GM21619 (cell line): ENCODE measurements at regions not wholly inside any gene's neighbourhood (a gene's known extent, or its start where the extent isn't known, plus 50 kb on each side); places are given as distances from the start of the nearest gene placed in this dataset.
"Not testable (repeated sequence)": the region's sequence is repeated elsewhere in the genome, so short reads cannot be mapped to it uniquely, and the experiment has no call there.

Experiments
- ATAC-seq: cut with Tn5 transposase; IDR thresholded peaks from one replicate; pipeline ENCODE4 v1.9.1; 2021; ENCODE audit not compliant: unreplicated experiment

DNA sequence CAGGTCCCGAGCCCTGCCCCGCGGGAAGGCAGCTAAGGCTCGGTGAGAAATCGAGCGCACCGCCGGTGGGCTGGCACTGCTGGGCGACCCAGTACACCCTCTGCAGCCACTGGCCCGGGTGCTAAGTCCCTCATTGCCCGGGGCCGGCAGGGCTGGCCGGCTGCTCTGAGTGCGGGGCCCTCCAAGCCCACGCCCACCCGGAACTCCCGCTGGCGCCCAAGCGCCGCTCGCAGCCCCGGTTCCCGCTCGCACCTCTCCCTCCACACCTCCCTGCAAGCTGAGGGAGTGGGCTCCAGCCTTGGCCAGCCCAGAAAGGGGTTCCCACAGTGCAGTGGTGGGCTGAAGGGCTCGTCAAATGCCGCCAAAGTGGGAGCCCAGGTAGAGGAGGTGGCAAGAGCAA lies 63.2 kb upstream of the IER3 start:
- not testable (repeated sequence) for ATAC-seq

DNA sequence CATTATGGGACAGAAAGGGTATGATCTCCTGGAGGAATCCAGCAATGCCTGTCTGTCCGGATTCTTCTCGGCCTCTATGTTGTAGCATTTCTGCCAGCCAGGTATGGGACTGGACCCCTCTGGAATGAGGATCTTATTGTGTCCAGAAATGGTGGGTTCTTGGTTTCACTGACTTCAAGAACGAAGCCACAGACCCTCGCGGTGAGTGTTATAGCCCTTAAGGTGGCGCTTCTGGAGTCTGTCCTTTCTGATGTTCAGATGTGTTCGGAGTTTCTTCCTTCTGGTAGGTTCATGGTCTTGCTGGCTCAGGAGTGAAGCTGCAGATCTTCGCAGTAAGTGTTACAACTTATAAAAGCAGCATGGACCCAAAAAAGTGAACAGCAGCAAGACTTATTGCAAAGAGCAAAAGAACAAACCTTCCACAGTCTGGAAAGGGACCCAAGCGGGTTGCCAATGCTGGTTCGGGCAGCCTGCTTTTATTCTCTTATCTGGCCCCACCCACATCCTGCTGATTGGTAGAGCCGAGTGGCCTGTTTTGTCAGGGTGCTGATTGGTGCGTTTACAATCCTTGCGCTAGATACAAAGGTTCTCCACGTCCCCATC lies 62.3 kb upstream of the IER3 start:
- no peak for ATAC-seq

DNA sequence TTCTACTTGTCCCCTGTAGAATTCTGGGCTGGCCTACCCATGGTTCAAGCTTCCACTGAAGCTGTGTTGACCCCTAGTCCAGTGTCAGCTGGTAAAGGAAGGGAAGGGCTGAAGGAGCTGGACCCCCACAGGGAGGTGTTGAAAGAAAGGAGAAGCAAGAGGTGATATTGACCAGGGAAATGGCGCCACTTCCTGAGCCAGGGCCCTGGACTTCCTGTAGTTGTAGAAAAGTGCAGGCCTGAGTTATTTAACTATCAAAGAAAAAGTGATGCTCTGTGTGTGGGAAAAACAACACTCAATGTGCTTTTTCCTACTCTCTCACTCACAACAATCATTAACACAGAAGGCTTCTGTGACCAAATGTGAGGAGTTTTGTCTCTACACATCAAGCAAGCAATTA lies 60.0 kb upstream of the IER3 start:
- no peak for ATAC-seq

DNA sequence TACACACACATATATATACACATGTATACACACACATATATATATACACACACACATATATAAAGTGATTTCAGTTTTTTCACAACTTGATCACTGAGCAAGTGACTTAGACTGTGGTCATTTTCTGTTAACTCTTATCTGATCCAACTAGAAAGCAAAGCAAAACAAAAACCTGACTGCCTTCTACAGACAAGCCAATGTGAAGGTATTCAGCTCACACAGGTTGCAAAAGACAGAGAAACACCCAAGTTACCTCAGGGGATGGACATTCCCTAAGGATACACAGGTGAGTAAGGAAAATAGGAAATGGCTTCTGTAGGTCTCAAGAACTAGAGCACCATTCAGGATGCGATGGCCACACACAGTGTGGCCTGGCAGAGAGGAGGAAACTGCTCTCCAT lies 58.4 kb upstream of the IER3 start:
- ATAC-seq = no peak

DNA sequence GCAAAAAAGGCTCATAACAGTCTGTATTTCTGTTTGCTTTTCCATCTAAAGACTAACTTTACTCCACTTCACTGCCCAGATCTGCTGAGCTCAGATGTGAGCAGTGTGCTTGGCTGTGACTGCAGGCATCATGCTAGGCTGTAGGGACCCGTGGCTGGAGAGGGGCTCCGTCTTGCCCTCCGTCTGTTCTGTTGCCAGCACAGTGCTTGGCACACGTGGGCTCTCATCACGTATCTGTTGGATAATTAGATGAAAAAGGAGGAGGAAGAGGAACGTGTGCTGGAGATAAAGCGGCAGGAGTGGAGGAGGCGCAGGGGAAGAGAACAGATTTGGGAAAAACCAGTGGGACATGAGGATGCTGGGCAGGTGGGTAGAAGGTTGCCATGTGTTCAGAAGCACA lies 57.6 kb upstream of the IER3 start:
- no peak for ATAC-seq

DNA sequence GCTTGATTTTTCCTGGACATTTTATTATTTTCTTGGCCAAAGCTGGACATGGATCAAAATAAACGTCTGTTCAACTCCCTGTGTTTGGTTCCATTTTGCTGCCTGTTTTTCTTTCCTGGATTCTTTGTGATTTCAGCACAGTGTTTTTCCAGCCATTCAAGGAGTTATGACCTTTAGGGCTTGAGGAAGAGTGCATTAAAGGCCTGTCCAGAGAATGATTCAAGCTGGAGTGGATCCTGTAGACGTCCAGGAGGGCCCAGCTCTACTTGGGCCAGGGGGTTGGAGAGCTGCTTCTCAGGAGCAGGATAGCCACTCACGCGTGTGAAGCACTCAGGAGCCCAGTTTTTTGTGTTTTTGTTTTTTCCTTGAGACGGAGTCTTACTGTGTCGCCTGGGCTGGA lies 56.5 kb upstream of the IER3 start:
- ATAC-seq = no peak

DNA sequence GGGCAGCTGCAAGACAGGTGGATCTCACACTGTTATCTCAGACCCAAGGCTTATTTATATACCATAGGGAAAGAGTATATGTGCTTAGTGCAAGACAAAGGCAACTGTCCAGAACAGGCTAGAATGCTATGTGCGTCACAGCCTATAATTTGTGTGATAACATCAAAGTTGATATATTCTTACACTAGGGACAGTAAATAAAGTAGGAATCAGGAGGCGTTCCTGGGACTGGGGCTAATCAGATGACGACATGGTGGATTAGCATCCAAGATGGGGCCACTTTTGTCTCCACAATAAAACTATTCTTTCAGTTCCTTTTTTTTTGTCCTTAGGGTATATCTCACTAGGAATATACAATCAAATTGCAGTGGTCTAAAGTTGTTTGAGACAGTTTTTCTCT lies 54.9 kb upstream of the IER3 start:
- no peak for ATAC-seq

DNA sequence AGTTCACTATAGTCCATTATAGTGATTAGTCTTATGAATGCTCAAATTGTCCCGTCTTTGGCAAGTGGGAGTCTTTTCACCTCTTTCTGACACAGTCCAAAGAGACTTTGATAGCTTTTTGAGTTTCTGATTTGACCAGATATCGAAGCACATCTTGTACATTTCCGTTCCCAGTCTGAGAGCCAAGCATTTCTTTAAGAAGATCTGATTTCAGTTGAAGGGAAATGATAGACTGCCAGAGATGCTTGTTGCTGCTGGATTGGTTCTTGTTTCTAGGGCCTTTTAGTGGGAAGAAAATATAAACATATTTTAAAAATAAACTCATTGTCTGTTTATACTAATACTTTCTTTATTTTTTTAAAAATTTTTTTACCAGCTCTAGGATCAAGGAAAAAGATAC lies 54.1 kb upstream of the IER3 start:
- ATAC-seq = no peak

DNA sequence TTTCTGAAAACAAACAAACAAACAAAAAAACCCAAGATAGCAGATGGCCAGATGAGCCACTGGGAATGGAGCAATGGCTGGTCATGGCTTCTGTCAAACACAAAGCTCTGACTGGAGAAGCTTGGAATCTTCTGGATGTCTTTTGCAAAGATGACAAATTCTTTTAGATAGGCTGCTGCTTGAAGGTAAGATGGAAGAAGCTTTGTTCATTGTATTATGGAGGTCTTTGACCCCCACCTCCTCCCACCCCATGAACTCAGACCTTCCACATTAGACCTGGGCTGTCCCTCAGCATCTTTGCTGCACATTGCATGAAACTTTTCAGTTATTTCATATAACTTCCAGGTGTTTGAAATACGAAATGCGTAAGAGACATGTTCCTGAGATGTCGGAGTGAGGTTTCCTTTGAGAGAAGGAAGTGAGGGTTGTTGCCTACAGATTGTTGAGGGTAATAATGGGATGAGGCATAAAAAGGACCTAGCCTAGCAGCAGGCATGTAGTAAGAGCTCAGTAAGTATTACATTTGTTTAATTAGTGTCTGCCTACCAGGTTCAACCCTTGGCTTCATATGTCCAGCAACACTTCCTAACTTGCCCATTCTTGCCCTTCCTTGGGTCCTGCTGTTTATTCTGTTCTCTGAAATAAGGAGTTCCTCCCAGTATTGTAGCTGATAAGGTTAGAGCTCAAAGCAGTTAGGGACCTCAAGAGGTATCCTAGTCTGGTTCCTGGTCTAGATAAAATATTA lies 51.4 kb upstream of the IER3 start:
- ATAC-seq = no peak
